DMS153 treated with DMSO at 0.1 percent for 48 hours (cell line): ENCODE measurements at regions not wholly inside any gene's neighbourhood (a gene's known extent, or its start where the extent isn't known, plus 50 kb on each side); places are given as distances from the start of the nearest gene placed in this dataset.
"Not testable (repeated sequence)": the region's sequence is repeated elsewhere in the genome, so short reads cannot be mapped to it uniquely, and the experiment has no call there.

ENCODE experiments used
- DNase-seq: peaks from one replicate; lab custom pipeline; 2025; ENCODE audit not compliant: unreplicated experiment; lab: John Stamatoyannopoulos, UW

- DNase-seq, result no peak
Measured at GRCh38 chr4:158122501-158122900, 50.3 kb downstream of the GASK1B start.

- no peak for DNase-seq
Measured at GRCh38 chr4:158121161-158121579, 51.7 kb downstream of the GASK1B start.

- not testable (repeated sequence) for DNase-seq
Measured at GRCh38 chr4:158120645-158121151, 52.1 kb downstream of the GASK1B start.

- no peak for DNase-seq
Measured at GRCh38 chr4:158112611-158113010, 60.2 kb downstream of the GASK1B start.

- DNase-seq, result no peak
Measured at GRCh38 chr4:158111241-158111640, 61.6 kb downstream of the GASK1B start.

- no peak for DNase-seq
Measured at GRCh38 chr4:158102904-158103303, 69.9 kb downstream of the GASK1B start.

- DNase-seq, result no peak
Measured at GRCh38 chr4:158099686-158100085, 73.1 kb downstream of the GASK1B start.

- no peak for DNase-seq
Measured at GRCh38 chr4:158098802-158099201, 74.0 kb downstream of the GASK1B start.

GRCh38 chr4:158094413-158095134 lies 78.3 kb downstream of the GASK1B start:
- no peak for DNase-seq

GRCh38 chr4:158090323-158090722 lies 82.5 kb downstream of the GASK1B start:
- DNase-seq, result peak; percentile 35

- not testable (repeated sequence) for DNase-seq
Measured at GRCh38 chr4:158089897-158090296, 82.9 kb downstream of the GASK1B start.

GRCh38 chr4:158080354-158080753 lies 92.5 kb downstream of the GASK1B start:
- no peak for DNase-seq

GRCh38 chr4:158079661-158080060 lies 93.2 kb downstream of the GASK1B start:
- DNase-seq, result no peak

GRCh38 chr4:158077835-158078234 lies 95.0 kb downstream of the GASK1B start:
- DNase-seq, result no peak

- DNase-seq, result no peak
Measured at GRCh38 chr4:158074851-158075250, 98.0 kb downstream of the GASK1B start.

GRCh38 chr4:158071931-158072330 lies 100.9 kb downstream of the GASK1B start:
- DNase-seq, result no peak

GRCh38 chr4:158068068-158068467 lies 104.8 kb downstream of the GASK1B start:
- no peak for DNase-seq

GRCh38 chr4:158067646-158068045 lies 105.2 kb downstream of the GASK1B start:
- DNase-seq, result no peak

GRCh38 chr4:158065603-158066002 lies 107.2 kb downstream of the GASK1B start:
- DNase-seq, result no peak

- no peak for DNase-seq
Measured at GRCh38 chr4:158065176-158065575, 107.6 kb downstream of the GASK1B start.

- no peak for DNase-seq
Measured at GRCh38 chr4:158056689-158057245, 116.1 kb downstream of the GASK1B start.

GRCh38 chr4:158055668-158056067 lies 117.2 kb downstream of the GASK1B start:
- no peak for DNase-seq

- no peak for DNase-seq
Measured at GRCh38 chr4:158053801-158054200, 119.0 kb downstream of the GASK1B start.
